GM21786 (cell line): ENCODE measurements at regions not wholly inside any gene's neighbourhood (a gene's known extent, or its start where the extent isn't known, plus 50 kb on each side); places are given as distances from the start of the nearest gene placed in this dataset.
"Not testable (repeated sequence)": the region's sequence is repeated elsewhere in the genome, so short reads cannot be mapped to it uniquely, and the experiment has no call there.

Source experiments
- ATAC-seq: cut with Tn5 transposase; IDR thresholded peaks from one replicate; pipeline ENCODE4 v1.9.1; 2021; ENCODE audit not compliant: unreplicated experiment

GRCh38 chr6:111925296-111925695, 52.0 kb upstream of the FYN start:
- ATAC-seq: no peak

GRCh38 chr6:111926731-111927302, 53.6 kb upstream of the FYN start:
- no peak for ATAC-seq

GRCh38 chr6:111927321-111927720, 54.1 kb upstream of the FYN start:
- ATAC-seq: no peak

GRCh38 chr6:111928139-111928538, 54.9 kb upstream of the FYN start:
- no peak for ATAC-seq

- ATAC-seq: not testable (repeated sequence)
Measured at GRCh38 chr6:111934611-111935010, 61.4 kb upstream of the FYN start.

GRCh38 chr6:111936718-111937117, 63.5 kb upstream of the FYN start:
- no peak for ATAC-seq

GRCh38 chr6:111938710-111939109, 65.5 kb upstream of the FYN start:
- no peak for ATAC-seq

- ATAC-seq: no peak
Measured at GRCh38 chr6:111939902-111940301, 66.7 kb upstream of the FYN start.

GRCh38 chr6:111940801-111941200, 67.5 kb upstream of the FYN start:
- no peak for ATAC-seq

GRCh38 chr6:111941686-111942330, 68.6 kb upstream of the FYN start:
- ATAC-seq: no peak

- ATAC-seq: peak; percentile 50
Measured at GRCh38 chr6:111942561-111942960, 69.3 kb upstream of the FYN start.

GRCh38 chr6:111943266-111943665, 70.0 kb upstream of the FYN start:
- ATAC-seq: no peak

- ATAC-seq: no peak
Measured at GRCh38 chr6:111943726-111944125, 70.5 kb upstream of the FYN start.

GRCh38 chr6:111944541-111944940, 71.3 kb upstream of the FYN start:
- no peak for ATAC-seq

- ATAC-seq: no peak
Measured at GRCh38 chr6:111949546-111949945, 76.3 kb upstream of the FYN start.

GRCh38 chr6:111949984-111950383, 76.7 kb upstream of the FYN start:
- not testable (repeated sequence) for ATAC-seq

GRCh38 chr6:111950661-111951496, 77.6 kb upstream of the FYN start:
- ATAC-seq: no peak

GRCh38 chr6:111951497-111952085, 78.3 kb upstream of the FYN start:
- ATAC-seq: no peak

- no peak for ATAC-seq
Measured at GRCh38 chr6:111952274-111952673, 79.0 kb upstream of the FYN start.

- no peak for ATAC-seq
Measured at GRCh38 chr6:111952821-111953540, 79.7 kb upstream of the FYN start.

- no peak for ATAC-seq
Measured at GRCh38 chr6:111956098-111956497, 82.8 kb upstream of the FYN start.
